Type B pancreatic cell (in vitro differentiated cells): ENCODE measurements at regions not wholly inside any gene's neighbourhood (a gene's known extent, or its start where the extent isn't known, plus 50 kb on each side); places are given as distances from the start of the nearest gene placed in this dataset.
"Not testable (repeated sequence)": the region's sequence is repeated elsewhere in the genome, so short reads cannot be mapped to it uniquely, and the experiment has no call there.

Source experiments
- DNase-seq: peaks from one replicate; pipeline ENCODE4 v3.0.0; 2021; ENCODE audit warnings: mixed read lengths; ENCODE audit not compliant: unreplicated experiment; ENCODE audit errors: extremely low spot score
- H3K27ac Mint-ChIP-seq: 2 replicates; pipeline ENCODE4 v1.8.0; 2021; ENCODE audit warnings: mild to moderate bottlenecking, mixed read lengths
- H3K27me3 Mint-ChIP-seq: 2 replicates; pipeline ENCODE4 v1.8.0; 2021; ENCODE audit warnings: mixed read lengths
- H3K36me3 Mint-ChIP-seq: 2 replicates; pipeline ENCODE4 v1.8.0; 2021; ENCODE audit warnings: mixed read lengths
- H3K4me1 Mint-ChIP-seq: one replicate; pipeline ENCODE4 v1.8.0; 2021; ENCODE audit warnings: mixed read lengths; ENCODE audit not compliant: unreplicated experiment
- H3K4me3 Mint-ChIP-seq: 2 replicates; pipeline ENCODE4 v1.8.0; 2021; ENCODE audit warnings: mild to moderate bottlenecking, mixed read lengths
- H3K9me3 Mint-ChIP-seq: 2 replicates; pipeline ENCODE4 v1.8.0; 2021; ENCODE audit warnings: mixed read lengths
- TF ChIP-seq, protein P1 (sequence below): fragments of 200-600 bp; sonication (generic); conservative IDR thresholded peaks from 2 replicates; pipeline ENCODE4 v1.5.0; 2021; ENCODE audit warnings: antibody characterized with exemption, mild to moderate bottlenecking

DNA sequence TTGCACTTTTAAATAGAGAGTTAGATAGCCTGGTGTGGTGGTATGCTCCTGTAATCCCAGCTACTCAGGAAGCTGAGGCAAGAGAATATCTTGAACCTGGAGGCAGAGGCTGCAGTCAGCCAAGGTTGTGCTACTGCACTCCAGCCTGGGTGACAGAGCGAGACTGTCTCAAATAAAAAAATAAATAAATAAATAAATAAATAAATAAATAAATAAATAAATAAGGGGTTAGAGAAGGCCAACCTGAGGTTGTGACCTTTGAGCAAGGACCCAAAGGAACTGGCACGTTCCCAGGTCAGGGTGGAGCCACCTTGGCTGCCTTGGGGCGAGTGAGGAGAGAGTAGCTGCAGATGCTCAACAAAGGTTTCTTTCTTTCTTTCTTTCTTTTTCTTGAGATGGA lies 65.3 kb upstream of the TENM4 start:
- H3K27ac Mint-ChIP-seq: no peak overlapping the region
- H3K36me3 Mint-ChIP-seq: no peaks in the 10 kb centered on the region
- H3K4me3 Mint-ChIP-seq: no peak overlapping the region
- TF ChIP-seq, protein P1, sequence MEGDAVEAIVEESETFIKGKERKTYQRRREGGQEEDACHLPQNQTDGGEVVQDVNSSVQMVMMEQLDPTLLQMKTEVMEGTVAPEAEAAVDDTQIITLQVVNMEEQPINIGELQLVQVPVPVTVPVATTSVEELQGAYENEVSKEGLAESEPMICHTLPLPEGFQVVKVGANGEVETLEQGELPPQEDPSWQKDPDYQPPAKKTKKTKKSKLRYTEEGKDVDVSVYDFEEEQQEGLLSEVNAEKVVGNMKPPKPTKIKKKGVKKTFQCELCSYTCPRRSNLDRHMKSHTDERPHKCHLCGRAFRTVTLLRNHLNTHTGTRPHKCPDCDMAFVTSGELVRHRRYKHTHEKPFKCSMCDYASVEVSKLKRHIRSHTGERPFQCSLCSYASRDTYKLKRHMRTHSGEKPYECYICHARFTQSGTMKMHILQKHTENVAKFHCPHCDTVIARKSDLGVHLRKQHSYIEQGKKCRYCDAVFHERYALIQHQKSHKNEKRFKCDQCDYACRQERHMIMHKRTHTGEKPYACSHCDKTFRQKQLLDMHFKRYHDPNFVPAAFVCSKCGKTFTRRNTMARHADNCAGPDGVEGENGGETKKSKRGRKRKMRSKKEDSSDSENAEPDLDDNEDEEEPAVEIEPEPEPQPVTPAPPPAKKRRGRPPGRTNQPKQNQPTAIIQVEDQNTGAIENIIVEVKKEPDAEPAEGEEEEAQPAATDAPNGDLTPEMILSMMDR: no peak
- peaks cover 3% of the 10 kb centered on the region for H3K4me1 Mint-ChIP-seq
- no peaks in the 10 kb centered on the region for H3K27me3 Mint-ChIP-seq
- H3K9me3 Mint-ChIP-seq: peaks cover 5% of the 10 kb centered on the region
- DNase-seq: no peak

DNA sequence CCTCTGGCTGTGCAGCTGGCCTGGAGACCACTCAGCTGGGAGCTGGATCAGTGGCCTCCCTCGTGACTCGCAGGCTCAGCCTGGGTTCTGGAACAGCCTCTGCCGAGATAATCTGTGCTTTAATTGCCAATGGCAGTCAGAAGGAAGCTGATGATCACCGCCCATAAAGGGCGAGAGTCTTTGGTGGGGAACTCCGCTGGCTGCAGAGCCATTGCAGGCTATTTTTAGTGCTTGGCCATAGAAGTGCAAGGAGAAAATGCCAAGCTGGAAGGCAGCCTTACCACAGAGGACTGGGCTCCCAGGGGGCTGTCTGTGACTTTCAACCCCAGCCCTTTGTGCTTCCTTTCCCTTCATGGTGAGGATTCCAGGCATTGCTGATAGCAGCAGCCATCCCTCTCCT lies 62.2 kb upstream of the TENM4 start:
- Mint-ChIP-seq H3K27me3 (no peaks in the 10 kb centered on the region), H3K4me3 (no peak overlapping the region), H3K4me1 (no peaks in the 10 kb centered on the region), H3K27ac (no peak overlapping the region), H3K9me3 (peaks cover 5% of the 10 kb centered on the region), H3K36me3 (no peaks in the 10 kb centered on the region)
- no peak for DNase-seq
- TF ChIP-seq, protein P1: no peak

DNA sequence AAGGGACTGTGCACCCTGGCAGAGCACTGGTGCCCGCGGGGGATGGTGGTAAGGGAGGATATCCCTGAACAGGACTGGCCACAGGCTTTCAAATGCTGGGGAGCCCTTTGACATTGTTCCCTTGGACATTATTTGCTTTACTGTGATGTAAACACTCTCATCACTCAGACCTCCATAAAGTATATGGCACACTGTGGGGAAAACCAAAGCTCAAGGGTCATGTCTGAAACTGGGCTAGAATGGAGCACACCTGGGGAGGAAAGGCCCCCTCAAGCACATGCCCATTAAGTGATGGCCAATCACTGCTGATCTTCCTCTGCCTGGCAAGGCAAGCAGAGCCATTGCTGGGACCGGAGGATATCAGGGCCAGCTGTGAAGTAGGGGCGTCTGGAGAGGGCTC lies 60.9 kb upstream of the TENM4 start:
- H3K27ac Mint-ChIP-seq: no peak overlapping the region
- H3K27me3 Mint-ChIP-seq: no peaks in the 10 kb centered on the region
- H3K4me3 Mint-ChIP-seq: no peak overlapping the region
- no peaks in the 10 kb centered on the region for H3K4me1 Mint-ChIP-seq
- TF ChIP-seq, protein P1: no peak
- no peak for DNase-seq
- peaks cover 5% of the 10 kb centered on the region for H3K9me3 Mint-ChIP-seq
- no peaks in the 10 kb centered on the region for H3K36me3 Mint-ChIP-seq

DNA sequence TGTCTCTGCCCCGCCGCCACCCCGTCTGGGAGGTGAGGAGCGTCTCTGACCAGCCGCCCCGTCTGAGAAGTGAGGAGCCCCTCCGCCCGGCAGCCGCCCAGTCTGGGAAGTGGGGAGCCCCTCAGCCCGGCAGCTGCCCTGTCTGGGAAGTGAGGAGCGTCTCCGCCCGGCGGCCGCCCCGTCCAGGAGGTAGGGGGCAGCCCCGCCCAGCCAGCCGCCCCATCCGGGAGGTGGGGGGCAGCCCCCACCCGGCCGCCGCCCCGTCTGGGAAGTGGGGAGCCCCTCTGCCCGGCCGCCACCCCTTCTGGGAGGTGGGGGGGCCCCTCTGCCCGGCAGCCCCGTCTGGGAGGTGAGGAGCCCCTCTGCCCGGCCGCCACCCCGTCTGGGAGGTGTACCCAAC lies 59.1 kb upstream of the TENM4 start:
- H3K4me1 Mint-ChIP-seq, H3K27me3 Mint-ChIP-seq, H3K27ac Mint-ChIP-seq, DNase-seq, H3K36me3 Mint-ChIP-seq, H3K4me3 Mint-ChIP-seq, H3K9me3 Mint-ChIP-seq: not testable (repeated sequence)

DNA sequence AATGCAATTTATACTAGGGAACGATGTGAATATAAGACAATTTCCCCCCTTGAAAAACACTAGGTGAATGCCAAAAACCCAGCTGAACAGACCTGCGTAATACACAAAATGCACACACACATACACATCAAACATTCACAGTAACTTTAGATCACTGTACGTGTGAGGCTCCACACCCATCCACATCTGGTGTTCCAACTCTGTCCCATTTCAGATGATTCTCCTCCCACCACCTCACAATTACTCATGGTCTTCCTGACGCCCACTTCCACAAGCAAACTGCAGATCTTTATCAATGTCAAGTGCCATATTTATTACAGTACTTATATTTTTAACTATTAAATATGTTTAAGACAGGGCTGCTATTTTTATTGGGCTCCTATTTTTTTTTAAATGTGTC lies 57.8 kb upstream of the TENM4 start:
- H3K9me3 Mint-ChIP-seq: no peaks in the 10 kb centered on the region
- H3K4me3 Mint-ChIP-seq: no peak overlapping the region
- no peak overlapping the region for H3K27ac Mint-ChIP-seq
- H3K27me3 Mint-ChIP-seq: no peaks in the 10 kb centered on the region
- no peaks in the 10 kb centered on the region for H3K36me3 Mint-ChIP-seq
- peaks cover under 1% of the 10 kb centered on the region for H3K4me1 Mint-ChIP-seq
- TF ChIP-seq, protein P1: no peak
- DNase-seq: no peak

DNA sequence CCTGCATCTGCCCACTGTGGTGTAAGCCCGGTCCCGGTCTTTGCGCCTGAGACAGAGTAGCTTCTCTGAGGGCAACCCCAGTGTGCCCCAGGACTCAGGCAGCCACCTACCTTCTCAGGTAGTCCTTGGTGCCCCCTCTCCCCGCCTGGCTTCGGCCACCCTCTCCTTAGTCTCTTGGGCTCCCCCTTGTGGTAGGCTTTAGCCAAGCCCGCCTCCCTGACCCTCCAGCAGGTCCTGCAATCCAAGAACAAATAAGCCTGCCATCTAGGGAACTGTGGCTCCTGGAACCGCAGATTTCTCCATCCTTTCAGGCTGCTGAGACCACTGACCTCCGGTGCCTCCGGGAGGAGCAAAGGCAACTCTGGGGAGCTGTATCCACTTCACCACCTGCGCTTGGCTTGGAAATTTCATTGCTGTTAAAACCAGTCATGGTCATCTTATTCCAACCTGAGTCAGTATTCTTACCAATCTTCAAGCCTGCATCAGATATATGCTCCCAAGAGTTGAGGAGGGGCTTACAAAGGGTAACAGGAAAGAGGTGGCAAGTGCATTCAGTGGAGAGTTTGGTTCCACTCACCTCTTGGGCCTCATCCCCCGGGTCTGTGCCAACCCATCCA lies 52.8 kb upstream of the TENM4 start:
- Mint-ChIP-seq H3K9me3 (no peaks in the 10 kb centered on the region), H3K27ac (no peak overlapping the region), H3K4me1 (peaks cover 4% of the 10 kb centered on the region), H3K36me3 (no peaks in the 10 kb centered on the region), H3K4me3 (no peak overlapping the region), H3K27me3 (peaks cover 6% of the 10 kb centered on the region)
- DNase-seq: peak; percentile 82
- TF ChIP-seq, protein P1: peak; percentile 91
